Thyroid gland (tissue), 4 donors: ENCODE measurements at regions not wholly inside any gene's neighbourhood (a gene's known extent, or its start where the extent isn't known, plus 50 kb on each side); places are given as distances from the start of the nearest gene placed in this dataset.

Source experiments
- CTCF ChIP-seq, 6 experiments: fragments of 200-600 bp in 3 of 6; fragments of 450-650 bp in 3 of 6; sonication (generic) in 3 of 6; IDR thresholded peaks; one replicate each; pipeline ENCODE4 v1.5.1; 2016 to 2019; ENCODE audit warnings: antibody characterized with exemption in 6 of 6, mild to moderate bottlenecking in 2 of 6, inconsistent platforms in 1 of 6, moderate library complexity in 1 of 6
- POLR2A ChIP-seq, 2 donors: fragments of 450-650 bp; IDR thresholded peaks; one replicate each; pipeline ENCODE4 v1.6.1; 2017; ENCODE audit warnings: antibody characterized with exemption in 2 of 2, mild to moderate bottlenecking in 2 of 2, moderate library complexity in 1 of 2

DNA sequence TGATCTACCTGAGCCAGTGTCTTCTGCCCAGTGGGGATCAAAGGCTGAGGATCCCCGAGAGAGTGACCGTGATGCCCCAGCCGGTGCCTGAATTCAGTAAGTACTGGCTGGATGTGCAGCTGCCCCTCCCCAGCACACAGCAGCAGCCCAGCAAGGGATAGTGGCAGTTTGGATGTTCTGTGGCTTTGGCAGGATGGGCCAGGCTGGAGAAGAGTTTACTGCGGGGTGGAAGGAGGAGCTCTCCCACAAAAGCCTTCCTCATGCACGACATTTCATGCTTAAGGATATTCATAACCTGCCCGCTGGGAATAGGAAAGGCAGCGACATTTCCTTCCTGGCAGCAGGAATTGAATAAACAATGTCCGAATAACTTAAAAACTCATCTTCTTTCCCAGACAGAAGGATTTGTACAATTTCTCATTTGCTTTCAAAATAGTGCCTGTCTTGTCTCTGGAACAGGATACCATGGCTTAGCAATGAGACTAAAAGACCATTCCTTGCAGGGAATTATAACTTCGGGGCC lies 135.6 kb upstream of the PRMT8 start:
- no peak for TF ChIP-seq CTCF (IDR thresholded peaks at IDR 0.05)
- TF ChIP-seq POLR2A (IDR thresholded peaks at IDR 0.05) = no peak
